A673 (cell line): ENCODE measurements at regions not wholly inside any gene's neighbourhood (a gene's known extent, or its start where the extent isn't known, plus 50 kb on each side); places are given as distances from the start of the nearest gene placed in this dataset.

Experiments
- EZH2 ChIP-seq: fragments of 200-600 bp; sonication (generic); IDR thresholded peaks from 2 replicates; pipeline ENCODE4 v1.6.1; 2017; ENCODE audit warnings: borderline replicate concordance, low read depth, mild to moderate bottlenecking, mixed read lengths, antibody characterized with exemption, low read length; ENCODE audit not compliant: poor library complexity, severe bottlenecking
- TF ChIP-seq, protein P1 (sequence below): fragments of 300-800, 200-600 bp; sonication (generic); conservative IDR thresholded peaks from 2 replicates; pipeline ENCODE4 v1.5.1; 2017; ENCODE audit warnings: low read depth, mild to moderate bottlenecking, antibody characterized with exemption, low read length, moderate library complexity, mixed read lengths

DNA sequence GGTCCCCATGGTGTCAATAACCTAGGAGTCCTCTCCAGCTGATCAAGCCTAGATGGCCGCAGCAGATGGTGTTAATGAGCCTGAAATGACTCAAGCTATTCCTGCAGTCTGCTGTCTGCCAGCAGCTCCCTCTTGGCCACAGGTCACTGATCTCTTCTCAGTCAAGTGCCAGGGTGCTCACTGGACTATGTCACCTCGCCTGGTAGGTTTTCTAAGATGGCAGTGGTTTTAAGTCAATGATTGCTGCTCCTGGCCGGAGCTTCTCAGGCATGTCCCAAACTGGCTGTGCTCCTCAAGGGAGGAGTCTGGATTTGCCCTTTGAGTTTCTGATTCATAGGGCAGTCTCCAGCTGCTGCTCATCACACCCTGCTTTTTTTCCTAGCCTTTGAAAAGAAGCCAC lies 58.6 kb upstream of the SHISA6 start:
- TF ChIP-seq, protein P1, sequence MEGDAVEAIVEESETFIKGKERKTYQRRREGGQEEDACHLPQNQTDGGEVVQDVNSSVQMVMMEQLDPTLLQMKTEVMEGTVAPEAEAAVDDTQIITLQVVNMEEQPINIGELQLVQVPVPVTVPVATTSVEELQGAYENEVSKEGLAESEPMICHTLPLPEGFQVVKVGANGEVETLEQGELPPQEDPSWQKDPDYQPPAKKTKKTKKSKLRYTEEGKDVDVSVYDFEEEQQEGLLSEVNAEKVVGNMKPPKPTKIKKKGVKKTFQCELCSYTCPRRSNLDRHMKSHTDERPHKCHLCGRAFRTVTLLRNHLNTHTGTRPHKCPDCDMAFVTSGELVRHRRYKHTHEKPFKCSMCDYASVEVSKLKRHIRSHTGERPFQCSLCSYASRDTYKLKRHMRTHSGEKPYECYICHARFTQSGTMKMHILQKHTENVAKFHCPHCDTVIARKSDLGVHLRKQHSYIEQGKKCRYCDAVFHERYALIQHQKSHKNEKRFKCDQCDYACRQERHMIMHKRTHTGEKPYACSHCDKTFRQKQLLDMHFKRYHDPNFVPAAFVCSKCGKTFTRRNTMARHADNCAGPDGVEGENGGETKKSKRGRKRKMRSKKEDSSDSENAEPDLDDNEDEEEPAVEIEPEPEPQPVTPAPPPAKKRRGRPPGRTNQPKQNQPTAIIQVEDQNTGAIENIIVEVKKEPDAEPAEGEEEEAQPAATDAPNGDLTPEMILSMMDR = no peak
- no peak for TF ChIP-seq EZH2
